ENCODE measurements at regions not wholly inside any gene's neighbourhood (a gene's known extent, or its start where the extent isn't known, plus 50 kb on each side); places are given as distances from the start of the nearest gene placed in this dataset.

DNA sequence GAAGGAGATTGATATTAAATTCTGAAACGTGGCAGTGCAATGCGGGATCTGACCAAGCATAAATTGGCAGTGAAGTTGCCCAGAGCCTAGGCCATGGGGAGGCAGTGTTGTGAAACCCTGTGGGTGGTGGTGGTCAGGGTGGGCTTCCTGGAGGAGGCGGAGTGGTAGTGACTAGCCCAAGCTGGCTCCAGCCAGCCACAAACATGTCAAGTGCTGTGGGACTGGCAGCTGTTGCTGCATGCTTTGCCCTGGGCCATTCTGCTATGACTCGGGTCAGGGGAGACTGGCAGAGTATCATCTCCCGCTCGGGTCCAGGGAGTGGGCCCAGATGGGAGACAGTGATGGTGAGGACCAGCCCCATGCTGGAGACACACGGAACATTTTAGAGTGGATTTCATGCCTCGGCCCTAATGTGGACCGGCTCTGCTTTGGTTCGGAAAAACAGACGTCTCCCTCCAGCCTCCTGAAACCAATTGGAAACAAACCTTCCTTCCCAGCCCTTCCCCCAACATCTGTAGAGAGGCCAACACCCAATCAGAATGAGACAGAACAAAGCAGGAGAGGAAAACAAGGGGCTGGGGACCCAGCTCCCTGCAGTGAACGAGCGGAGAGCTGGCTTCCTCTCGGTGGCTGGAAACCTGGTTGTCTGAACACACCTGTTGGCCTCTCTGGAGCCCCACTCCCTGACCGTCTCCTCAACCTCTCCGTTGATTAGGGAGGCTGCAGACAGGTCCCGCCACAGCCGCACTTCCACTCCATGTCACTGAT is 58.2 kb downstream of the TMEM270 start (continued):
- no peak for TF ChIP-seq MTA2 (IDR thresholded peaks at IDR 0.05; ENCODE audit: low read depth)
- TF ChIP-seq ZNF551 (CRISPR knock-in tag; IDR thresholded peaks at IDR 0.05) = no peak
- TF ChIP-seq, protein P1, sequence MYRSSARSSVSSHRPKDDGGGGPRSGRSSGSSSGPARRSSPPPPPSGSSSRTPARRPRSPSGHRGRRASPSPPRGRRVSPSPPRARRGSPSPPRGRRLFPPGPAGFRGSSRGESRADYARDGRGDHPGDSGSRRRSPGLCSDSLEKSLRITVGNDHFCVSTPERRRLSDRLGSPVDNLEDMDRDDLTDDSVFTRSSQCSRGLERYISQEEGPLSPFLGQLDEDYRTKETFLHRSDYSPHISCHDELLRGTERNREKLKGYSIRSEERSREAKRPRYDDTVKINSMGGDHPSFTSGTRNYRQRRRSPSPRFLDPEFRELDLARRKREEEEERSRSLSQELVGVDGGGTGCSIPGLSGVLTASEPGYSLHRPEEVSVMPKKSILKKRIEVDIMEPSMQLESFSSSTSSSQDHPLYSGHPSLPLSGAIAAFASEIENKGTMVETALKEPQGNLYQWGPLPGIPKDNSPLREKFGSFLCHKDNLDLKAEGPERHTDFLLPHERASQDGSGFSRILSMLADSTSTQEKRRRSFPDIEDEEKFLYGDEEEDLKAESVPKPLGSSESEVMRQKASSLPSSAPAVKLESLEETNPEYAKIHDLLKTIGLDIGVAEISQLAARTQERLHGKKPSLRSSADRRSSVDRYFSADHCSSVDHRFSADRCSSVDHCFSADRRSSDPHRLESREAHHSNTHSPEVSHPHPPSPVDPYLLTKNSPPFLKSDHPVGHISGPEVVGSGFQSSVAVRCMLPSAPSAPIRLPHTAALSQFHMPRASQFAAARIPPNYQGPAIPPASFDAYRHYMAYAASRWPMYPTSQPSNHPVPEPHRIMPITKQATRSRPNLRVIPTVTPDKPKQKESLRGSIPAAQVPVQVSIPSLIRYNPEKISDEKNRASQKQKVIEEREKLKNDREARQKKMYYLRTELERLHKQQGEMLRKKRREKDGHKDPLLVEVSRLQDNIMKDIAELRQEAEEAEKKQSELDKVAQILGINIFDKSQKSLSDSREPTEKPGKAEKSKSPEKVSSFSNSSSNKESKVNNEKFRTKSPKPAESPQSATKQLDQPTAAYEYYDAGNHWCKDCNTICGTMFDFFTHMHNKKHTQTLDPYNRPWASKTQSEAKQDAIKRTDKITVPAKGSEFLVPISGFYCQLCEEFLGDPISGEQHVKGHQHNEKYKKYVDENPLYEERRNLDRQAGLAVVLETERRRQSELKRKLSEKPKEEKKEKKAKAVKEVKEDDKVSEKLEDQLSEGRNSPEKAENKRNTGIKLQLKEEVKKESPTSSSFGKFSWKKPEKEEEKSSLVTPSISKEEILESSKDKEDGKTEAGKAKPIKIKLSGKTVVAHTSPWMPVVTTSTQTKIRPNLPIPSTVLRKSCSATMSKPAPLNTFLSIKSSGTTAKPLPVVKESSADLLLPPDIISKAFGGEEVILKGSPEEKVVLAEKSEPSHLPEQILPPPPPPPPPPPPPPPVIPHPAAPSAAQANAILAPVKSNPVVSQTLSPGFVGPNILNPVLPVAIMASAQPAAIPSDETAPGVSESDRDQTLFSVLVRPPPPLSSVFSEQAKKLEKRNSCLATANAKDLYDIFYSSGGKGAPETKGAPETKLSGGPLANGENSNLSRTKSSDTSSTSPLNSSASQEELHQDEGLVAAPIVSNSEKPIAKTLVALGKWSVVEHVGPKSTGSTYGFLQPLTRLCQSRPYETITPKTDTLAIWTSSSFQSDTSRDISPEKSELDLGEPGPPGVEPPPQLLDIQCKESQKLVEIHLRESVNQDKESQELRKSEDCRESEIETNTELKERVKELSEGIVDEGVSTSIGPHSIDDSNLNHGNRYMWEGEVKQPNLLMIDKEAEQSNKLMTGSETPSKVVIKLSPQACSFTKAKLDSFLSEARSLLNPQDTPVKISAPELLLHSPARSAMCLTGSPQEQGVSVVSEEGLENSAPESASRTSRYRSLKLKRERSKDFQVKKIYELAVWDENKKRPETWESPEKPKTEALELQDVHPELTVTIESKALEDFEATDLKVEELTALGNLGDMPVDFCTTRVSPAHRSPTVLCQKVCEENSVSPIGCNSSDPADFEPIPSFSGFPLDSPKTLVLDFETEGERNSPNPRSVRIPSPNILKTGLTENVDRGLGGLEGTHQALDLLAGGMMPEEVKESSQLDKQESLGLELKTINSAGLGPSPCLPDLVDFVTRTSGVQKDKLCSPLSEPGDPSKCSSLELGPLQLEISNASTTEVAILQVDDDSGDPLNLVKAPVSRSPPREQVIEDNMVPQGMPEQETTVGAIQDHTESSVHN (IDR thresholded peaks at IDR 0.05; ENCODE audit: borderline replicate concordance in 1 of 2, low read depth in 1 of 2) = no peak
- TF ChIP-seq RBM22 (IDR thresholded peaks at IDR 0.05; ENCODE audit: low read depth, low read length, poor library complexity, severe bottlenecking) = no peak
- no peak for TF ChIP-seq LARP7 (IDR thresholded peaks at IDR 0.05)
- no peak for TF ChIP-seq ZNF764 (CRISPR knock-in tag; IDR thresholded peaks at IDR 0.05; ENCODE audit: low read depth)
- TF ChIP-seq, protein P2, sequence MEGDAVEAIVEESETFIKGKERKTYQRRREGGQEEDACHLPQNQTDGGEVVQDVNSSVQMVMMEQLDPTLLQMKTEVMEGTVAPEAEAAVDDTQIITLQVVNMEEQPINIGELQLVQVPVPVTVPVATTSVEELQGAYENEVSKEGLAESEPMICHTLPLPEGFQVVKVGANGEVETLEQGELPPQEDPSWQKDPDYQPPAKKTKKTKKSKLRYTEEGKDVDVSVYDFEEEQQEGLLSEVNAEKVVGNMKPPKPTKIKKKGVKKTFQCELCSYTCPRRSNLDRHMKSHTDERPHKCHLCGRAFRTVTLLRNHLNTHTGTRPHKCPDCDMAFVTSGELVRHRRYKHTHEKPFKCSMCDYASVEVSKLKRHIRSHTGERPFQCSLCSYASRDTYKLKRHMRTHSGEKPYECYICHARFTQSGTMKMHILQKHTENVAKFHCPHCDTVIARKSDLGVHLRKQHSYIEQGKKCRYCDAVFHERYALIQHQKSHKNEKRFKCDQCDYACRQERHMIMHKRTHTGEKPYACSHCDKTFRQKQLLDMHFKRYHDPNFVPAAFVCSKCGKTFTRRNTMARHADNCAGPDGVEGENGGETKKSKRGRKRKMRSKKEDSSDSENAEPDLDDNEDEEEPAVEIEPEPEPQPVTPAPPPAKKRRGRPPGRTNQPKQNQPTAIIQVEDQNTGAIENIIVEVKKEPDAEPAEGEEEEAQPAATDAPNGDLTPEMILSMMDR (IDR thresholded peaks at IDR 0.05 in 2 of 3, conservative IDR thresholded peaks at IDR 0.05 in 1 of 3; ENCODE audit: insufficient read depth in 2 of 3, low read depth in 1 of 3, low read length in 3 of 3) = no peak
- TF ChIP-seq, protein P3, sequence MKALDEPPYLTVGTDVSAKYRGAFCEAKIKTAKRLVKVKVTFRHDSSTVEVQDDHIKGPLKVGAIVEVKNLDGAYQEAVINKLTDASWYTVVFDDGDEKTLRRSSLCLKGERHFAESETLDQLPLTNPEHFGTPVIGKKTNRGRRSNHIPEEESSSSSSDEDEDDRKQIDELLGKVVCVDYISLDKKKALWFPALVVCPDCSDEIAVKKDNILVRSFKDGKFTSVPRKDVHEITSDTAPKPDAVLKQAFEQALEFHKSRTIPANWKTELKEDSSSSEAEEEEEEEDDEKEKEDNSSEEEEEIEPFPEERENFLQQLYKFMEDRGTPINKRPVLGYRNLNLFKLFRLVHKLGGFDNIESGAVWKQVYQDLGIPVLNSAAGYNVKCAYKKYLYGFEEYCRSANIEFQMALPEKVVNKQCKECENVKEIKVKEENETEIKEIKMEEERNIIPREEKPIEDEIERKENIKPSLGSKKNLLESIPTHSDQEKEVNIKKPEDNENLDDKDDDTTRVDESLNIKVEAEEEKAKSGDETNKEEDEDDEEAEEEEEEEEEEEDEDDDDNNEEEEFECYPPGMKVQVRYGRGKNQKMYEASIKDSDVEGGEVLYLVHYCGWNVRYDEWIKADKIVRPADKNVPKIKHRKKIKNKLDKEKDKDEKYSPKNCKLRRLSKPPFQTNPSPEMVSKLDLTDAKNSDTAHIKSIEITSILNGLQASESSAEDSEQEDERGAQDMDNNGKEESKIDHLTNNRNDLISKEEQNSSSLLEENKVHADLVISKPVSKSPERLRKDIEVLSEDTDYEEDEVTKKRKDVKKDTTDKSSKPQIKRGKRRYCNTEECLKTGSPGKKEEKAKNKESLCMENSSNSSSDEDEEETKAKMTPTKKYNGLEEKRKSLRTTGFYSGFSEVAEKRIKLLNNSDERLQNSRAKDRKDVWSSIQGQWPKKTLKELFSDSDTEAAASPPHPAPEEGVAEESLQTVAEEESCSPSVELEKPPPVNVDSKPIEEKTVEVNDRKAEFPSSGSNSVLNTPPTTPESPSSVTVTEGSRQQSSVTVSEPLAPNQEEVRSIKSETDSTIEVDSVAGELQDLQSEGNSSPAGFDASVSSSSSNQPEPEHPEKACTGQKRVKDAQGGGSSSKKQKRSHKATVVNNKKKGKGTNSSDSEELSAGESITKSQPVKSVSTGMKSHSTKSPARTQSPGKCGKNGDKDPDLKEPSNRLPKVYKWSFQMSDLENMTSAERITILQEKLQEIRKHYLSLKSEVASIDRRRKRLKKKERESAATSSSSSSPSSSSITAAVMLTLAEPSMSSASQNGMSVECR (CRISPR knock-in tag; IDR thresholded peaks at IDR 0.05) = no peak
- TF ChIP-seq SETDB1 (IDR thresholded peaks at IDR 0.05; ENCODE audit: low read length) = no peak
- TF ChIP-seq ZFP36 (IDR thresholded peaks at IDR 0.05; ENCODE audit: low read depth, low read length, partially characterized antibody) = peak; percentile 97
